GM19023 (cell line): ENCODE measurements at regions not wholly inside any gene's neighbourhood (a gene's known extent, or its start where the extent isn't known, plus 50 kb on each side); places are given as distances from the start of the nearest gene placed in this dataset.

Source experiments
- ATAC-seq: cut with Tn5 transposase; IDR thresholded peaks from one replicate; pipeline ENCODE4 v1.9.1; 2021; ENCODE audit warnings: mild to moderate bottlenecking, moderate library complexity; ENCODE audit not compliant: unreplicated experiment

DNA sequence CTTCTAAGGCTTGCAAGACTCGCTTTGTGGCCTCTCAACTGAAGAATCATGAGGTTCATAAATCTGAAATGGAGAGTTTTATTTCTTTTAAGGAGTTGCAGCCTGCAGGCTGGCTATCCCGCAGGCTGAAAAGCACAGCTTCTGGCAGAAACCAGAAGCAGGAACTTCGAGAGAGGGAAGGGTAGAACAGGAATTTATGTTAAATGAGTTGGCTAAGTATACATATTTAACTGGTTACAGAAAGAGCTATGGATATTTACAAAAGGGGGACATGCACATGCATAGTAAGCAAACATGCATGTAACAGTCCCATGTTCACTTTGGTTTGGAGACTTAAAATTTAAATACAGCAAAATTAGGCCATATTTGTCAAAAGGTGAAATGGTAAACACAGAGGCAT lies 787.0 kb downstream of the TFAP2A start:
- no peak for ATAC-seq

DNA sequence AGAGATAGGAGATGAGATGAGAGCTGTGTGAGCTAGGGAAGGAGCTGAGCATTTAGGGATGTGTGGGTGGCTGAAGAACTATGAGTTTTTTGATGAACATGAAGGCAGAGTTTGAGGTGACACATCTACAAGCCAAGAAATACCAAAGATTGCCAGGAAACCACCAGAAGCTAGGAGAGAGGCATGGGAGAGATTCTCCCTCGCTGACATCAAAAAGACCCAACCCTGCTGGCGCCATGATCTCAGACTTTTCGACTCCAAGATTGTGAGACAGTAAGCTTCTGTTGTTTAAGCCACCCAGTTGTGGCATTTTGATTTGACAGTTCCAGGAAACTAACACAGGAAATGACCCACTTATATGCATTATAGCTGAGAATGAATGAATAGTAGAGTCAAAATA lies 790.9 kb downstream of the TFAP2A start:
- ATAC-seq = no peak

DNA sequence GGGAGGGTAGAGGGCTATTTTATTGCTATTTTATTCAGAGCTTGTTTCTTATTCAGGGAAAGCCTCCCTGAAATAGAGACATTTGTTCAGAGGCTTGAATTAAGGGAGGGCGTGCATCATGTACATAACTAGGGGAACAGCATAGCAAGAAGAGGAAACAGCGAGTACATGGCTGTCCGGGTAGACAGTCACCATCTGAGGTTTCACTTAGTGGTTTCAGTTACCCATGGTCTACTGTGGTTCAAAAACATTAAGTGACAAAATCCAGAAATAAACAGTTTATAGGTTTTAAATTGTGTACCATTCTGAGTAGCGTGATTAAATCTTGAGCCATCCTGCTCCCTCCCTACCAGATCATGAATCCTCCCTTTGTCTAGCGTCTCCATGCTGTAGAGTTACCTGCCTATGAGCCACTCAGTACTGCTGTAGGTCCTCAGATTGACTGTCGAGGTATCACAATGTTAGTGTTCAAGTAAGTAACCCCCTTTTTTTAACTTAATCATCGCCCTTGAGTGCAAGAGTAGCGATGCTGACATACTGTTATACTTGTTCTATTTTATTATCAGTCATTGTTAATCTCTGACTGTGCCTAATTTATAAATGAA lies 791.5 kb downstream of the TFAP2A start:
- ATAC-seq = no peak

- ATAC-seq = no peak
Measured at GRCh38 chr6:9621276-9621675, 793.6 kb downstream of the TFAP2A start.

DNA sequence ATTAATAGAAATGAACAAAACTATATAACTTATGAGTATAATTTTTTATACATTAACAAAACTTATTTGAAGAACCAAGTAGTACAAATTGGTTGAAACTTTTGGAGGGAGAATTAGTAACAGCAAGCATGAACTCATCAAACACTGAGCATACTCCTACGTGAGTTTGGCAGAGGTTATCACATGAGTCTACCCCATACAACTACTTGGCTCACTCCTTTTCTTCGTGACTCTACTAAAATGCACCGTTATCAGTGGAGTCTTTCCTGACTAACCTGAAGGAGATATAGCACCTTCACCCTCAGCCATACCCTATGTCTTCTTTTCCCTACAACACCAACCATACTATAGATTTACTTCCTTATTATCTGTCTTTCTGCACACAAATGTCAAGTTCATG lies 794.2 kb downstream of the TFAP2A start:
- ATAC-seq = no peak

GRCh38 chr6:9620263-9620662 lies 794.6 kb downstream of the TFAP2A start:
- no peak for ATAC-seq

DNA sequence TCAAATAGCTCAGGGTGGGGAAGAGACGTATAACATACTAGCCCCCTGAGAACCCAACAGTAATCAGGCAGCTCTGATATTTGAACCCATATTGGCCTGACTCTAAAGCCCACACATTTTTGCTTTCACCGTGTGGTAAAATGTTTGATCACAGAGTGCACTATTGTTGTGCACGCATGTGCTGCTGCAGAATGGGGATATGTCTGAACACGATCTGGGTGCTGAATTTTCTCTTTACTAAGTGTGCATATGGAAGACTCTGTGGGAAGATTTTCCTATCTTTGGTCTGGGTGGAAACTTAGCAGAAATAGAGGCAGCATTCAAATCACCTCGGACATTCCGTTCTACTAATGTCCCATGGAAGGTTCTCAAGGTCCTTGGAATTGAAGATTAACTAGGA lies 800.1 kb downstream of the TFAP2A start:
- ATAC-seq = no peak

GRCh38 chr6:9612489-9612888 lies 802.4 kb downstream of the TFAP2A start:
- no peak for ATAC-seq

DNA sequence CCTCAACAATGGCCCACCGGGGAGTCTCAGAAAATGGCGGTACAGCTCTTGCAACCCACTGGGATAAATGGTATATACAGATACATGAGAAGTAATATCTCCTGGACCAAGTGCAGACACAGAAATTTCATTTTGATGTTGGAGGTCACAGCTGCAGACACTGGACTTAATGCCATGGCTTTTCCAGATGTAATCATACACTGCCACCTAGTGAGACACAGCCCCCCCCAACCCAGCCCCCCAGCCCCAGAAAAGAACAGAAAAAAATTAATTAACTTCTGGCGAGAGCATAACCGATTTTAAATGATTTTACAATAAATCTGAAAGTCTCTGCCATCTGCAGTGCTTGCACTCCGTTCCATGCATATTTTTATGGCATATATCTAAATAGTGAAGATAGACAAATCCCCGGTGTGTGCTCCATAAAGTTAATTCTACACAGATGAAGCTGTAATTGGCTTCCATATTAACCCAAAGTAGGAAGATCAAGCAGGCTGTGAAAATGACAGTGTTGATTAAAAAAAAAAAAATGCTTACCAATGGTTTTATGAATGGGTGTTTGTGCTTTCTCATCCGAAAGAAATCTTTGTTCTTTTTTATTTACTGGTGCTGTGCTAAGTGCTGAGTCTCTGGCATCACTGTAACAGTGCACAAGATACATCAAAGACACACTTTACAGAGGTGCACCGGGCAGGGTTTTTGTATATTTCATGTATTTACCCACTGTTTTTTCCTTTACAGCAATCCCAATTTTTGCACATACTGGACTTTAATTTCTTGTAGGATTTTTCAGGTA lies 804.1 kb downstream of the TFAP2A start:
- ATAC-seq = no peak

DNA sequence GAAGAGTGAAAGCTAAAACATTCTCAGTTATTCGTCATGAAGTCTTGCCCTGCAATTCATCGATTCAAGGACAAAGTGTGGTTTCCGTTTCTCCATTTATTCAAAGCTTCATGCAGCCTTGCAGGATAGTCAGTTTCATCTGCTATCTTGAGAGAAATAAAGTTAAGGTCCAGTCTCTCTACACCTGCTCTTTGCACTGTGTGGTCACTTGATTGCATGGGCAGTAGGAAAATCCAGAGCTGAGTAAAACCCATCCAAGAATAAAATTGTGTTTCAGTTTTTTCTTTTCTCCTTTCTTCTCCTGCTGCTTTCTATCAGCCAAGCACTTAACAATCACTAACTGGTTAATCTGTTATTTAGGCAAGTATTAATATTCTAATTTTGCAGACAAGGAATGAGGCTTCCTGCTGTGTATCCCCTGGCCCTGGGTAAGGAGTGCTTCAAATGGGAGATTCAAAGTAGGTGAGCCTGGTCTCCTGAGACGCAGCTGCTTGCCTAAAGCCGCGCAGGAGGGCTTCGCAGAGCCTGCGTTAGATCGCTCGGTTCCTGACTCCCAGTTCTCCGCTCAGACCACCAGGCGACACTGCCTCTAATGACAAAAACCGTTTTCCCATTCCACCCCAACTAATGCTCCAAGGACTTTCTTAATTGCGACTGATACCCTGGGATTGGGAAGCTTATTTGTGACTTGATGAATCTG lies 808.3 kb downstream of the TFAP2A start:
- ATAC-seq = no peak

DNA sequence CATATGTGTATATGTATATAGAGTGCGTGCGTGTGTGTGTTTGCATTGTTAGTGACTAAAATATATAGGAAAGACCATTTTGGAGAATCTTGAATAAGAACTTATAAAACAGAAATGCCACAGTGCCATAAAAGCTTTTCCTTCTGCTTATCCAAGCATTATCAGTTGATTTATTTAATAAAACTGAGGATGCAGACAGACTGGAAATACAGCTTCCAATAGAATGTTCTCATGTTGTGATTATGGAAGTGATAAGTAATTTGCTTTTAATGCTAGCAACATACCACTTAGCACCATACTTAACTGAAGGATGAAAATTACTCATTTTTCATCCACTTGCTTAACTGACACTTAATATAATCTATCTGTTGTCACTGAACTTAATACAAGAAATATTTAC lies 820.1 kb downstream of the TFAP2A start:
- ATAC-seq = no peak

GRCh38 chr6:9593554-9593953 lies 821.3 kb downstream of the TFAP2A start:
- no peak for ATAC-seq

- ATAC-seq = no peak
Measured at GRCh38 chr6:9583753-9584352, 831.0 kb downstream of the TFAP2A start.

GRCh38 chr6:9581155-9581554 lies 833.7 kb downstream of the TFAP2A start:
- ATAC-seq = no peak

GRCh38 chr6:9576521-9576920 lies 838.4 kb downstream of the TFAP2A start:
- no peak for ATAC-seq

DNA sequence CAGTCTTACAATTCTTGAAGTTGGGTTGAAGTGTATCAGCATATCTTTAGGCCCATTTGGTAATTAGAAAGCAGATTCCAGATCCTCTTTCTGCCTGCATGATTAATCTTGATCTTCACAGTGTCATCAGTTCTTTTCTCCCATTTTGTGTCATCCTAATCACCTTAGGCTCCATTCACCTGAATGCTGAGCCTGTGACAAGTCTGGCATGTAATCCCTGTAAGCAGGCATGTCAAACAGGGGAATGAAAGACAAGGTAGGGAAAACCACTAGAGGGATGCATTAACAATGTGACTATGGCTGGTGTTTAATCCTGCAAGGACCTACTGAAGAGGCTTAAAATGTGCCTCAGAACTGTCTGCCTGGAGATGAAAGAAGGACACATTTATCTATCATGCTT lies 848.8 kb downstream of the TFAP2A start:
- ATAC-seq = no peak

DNA sequence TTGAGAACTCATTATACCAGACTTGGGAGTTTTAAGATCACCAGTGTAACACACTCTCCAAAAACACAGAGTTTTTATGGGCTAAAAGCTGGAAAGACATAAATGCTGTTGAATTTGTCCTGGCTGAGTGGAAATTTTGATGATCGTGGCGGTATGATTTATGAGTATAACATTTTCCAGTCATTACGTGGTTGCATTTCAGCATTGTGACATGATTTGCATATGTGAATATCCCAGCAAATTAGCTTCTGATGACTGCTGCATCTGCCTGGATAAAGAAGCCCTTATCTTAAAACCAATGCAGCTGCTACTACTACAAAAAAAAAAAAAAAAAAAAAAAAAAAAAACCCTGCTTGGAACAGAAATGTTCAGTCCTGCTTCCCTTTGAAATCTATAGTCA lies 850.9 kb downstream of the TFAP2A start:
- ATAC-seq = no peak

DNA sequence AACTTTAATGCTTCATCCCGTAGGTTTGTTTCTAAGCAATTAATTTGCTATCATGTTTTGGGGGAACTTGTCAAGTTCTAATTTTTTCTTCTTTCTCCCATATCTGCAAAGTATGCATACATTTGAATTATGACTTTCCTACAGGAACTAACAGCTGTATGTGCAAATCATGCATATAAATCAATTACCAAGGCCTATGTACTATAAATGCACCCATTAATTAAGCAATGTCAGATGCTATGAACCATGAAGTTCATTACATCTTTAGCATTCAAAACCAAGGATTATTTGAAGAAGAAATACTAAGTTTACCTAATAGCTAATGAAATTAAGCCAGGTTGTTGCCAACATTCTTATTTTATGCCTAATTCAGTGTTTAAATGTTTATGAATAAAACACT lies 851.3 kb downstream of the TFAP2A start:
- ATAC-seq = no peak

- ATAC-seq = no peak
Measured at GRCh38 chr6:9554806-9555205, 860.1 kb downstream of the TFAP2A start.

DNA sequence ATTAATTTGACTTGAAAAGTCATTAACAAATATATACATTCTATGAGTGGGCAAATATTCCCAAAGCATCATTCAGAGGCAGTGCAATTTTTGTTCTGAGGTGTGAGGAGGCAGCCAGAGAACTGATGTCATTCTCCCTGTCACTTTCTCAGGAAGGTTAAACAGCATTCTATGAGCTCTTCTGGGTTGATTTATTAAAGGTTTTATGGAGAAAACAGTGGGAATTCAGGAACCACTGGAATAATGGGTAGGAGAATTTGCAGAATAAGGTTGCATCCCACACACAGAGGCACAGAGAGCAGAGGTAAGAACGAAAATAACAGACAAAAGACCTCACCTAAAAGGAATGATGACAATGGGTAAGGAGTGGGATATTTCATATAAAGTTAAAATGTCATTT lies 860.6 kb downstream of the TFAP2A start:
- ATAC-seq = no peak

GRCh38 chr6:9553002-9553401 lies 861.9 kb downstream of the TFAP2A start:
- ATAC-seq = no peak

DNA sequence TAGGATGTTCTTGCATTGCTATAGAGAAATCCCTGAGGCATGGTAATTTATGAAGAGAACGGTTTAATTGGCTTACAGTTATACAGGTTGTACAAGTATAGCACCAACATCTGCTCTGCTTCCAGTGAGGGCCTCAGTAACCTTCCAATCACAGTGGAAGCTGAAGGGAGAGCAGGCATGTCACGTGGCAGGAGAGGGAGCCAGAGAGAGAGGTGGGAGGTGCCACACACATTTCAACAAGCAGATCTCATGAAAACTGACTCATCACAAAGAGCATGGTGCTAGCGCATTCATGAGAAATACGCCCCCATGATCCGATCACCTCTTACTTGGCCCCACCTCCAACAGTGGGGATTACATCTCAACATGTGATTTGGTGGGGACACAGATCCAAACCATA lies 871.2 kb downstream of the TFAP2A start:
- ATAC-seq = no peak
